ENCODE measurements at regions not wholly inside any gene's neighbourhood (a gene's known extent, or its start where the extent isn't known, plus 50 kb on each side); places are given as distances from the start of the nearest gene placed in this dataset.
A peak's percentile ranks its signal among the peaks of the same experiment; 100 is the strongest.

- Histone ChIP-seq H3K27ac (no peak overlapping the region), H3K36me3 (no peaks in the 10 kb centered on the region), H3K4me3 (ENCODE audit: low read depth, low read length) (no peak overlapping the region), H3K9me3 (ENCODE audit: severe bottlenecking) (no peaks in the 10 kb centered on the region), H3K27me3 (ENCODE audit: insufficient read depth, low read depth, severe bottlenecking) (no peaks in the 10 kb centered on the region)
- peak; percentile 92 for DNase-seq
- peak; percentile 96 for TF ChIP-seq CTCF (IDR thresholded peaks at IDR 0.05; ENCODE audit: low read depth, low read length)
These were observed 171.9 kb downstream of the SHANK2 start for GRCh38 chr11:71080239-71081097.

DNA sequence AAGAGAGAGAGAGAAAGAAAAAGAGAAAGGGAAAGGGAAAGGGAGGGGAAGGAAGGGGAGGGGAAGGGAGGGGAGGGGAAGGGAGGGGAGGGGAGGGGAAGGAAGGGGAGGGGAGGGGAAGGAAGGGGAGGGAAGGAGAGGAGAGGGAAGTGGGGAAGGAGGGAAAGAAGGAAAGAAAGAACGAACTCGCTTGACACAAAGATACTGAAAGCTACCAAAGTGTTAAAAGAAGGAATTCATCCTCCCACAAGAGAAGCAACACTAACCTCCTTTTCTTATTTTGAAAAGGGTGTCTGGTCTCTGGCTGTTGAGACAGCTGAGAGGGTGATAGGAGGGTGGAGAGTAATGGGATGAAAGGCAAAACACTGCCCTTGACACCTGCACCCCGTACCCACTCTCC, 172.6 kb downstream of the SHANK2 start:
- Histone ChIP-seq H3K9me3 (ENCODE audit: severe bottlenecking) (no peaks in the 10 kb centered on the region), H3K27ac (no peak overlapping the region), H3K27me3 (ENCODE audit: insufficient read depth, low read depth, severe bottlenecking) (no peaks in the 10 kb centered on the region), H3K4me3 (ENCODE audit: low read depth, low read length) (no peak overlapping the region), H3K36me3 (no peaks in the 10 kb centered on the region)
- DNase-seq: no peak
- TF ChIP-seq CTCF (IDR thresholded peaks at IDR 0.05; ENCODE audit: low read depth, low read length): no peak

GRCh38 chr11:71078482-71078881, 173.9 kb downstream of the SHANK2 start:
- Histone ChIP-seq H3K9me3 (ENCODE audit: severe bottlenecking) (no peaks in the 10 kb centered on the region), H3K27ac (no peak overlapping the region), H3K4me3 (ENCODE audit: low read depth, low read length) (no peak overlapping the region), H3K36me3 (no peaks in the 10 kb centered on the region), H3K27me3 (ENCODE audit: insufficient read depth, low read depth, severe bottlenecking) (no peaks in the 10 kb centered on the region)
- no peak for TF ChIP-seq CTCF (IDR thresholded peaks at IDR 0.05; ENCODE audit: low read depth, low read length)
- DNase-seq: no peak

DNA sequence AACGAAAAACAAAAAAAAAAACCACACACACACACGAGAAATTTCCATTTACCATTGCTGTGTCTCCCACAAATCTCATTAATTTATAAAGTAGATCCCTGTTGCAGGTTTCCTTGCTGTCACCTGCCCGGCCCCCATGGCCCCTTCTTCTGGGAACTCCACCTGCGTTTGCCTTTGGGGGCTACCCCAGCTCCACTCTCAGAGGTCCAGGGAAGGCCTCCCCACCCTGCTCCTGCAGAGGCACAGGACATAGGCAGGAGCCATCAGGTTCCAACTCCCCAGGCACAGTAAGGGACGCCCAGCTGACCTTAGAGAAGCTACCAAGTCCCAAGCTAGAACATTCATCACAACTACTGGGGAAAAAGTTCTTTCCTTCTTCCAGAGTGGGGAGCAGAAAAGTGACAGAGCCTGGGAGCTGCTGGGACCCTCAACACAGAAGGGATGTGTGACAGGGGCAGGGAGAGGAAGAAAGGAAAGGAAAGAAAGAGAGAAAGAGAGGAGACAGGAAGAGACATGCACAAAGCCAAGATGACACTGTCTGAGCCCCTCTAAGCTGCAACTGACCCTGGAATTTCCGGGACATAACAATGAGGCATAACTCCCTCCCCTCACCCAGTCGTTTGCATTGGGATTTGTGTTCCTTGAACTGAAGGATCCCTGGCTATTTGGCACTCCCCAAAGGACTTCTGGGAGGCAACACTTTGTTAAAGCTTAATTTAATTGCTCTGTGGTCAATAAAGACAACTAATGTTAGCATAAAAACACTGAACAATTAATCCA, 175.7 kb downstream of the SHANK2 start:
- Histone ChIP-seq H3K27me3 (ENCODE audit: insufficient read depth, low read depth, severe bottlenecking) (no peaks in the 10 kb centered on the region), H3K36me3 (no peaks in the 10 kb centered on the region), H3K27ac (no peak overlapping the region), H3K4me3 (ENCODE audit: low read depth, low read length) (no peak overlapping the region), H3K9me3 (ENCODE audit: severe bottlenecking) (no peaks in the 10 kb centered on the region)
- DNase-seq: peak; percentile 11
- no peak for TF ChIP-seq CTCF (IDR thresholded peaks at IDR 0.05; ENCODE audit: low read depth, low read length)

DNA sequence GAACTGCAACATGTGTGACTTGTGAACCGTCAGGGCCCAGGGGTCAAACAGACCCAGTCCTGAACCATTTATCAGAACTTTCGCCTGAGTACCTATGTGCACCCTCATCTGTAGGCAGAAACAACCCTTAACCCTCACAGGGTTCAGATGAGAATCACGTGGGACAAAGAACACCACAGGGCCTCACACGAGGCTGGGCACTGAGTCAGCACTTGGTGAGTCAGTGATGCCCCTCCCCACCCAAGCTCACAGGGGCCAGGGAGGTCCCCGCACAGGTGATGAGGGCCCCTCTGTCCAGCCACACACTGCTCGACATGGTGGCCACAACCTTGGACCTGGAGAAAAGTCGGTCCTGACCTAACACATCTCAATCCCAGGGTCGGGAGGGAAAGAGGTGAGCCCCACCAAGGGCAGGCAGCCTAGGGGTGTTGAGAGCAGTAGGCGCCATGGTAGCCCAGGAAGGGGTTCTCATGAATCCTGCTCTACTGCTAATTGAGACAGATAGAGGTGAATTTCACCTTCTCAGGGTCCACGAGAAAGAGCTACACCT, 176.4 kb downstream of the SHANK2 start:
- TF ChIP-seq CTCF (IDR thresholded peaks at IDR 0.05; ENCODE audit: low read depth, low read length): no peak
- Histone ChIP-seq H3K9me3 (ENCODE audit: severe bottlenecking) (no peaks in the 10 kb centered on the region), H3K27ac (no peak overlapping the region), H3K27me3 (ENCODE audit: insufficient read depth, low read depth, severe bottlenecking) (no peaks in the 10 kb centered on the region), H3K36me3 (no peaks in the 10 kb centered on the region), H3K4me3 (ENCODE audit: low read depth, low read length) (no peak overlapping the region)
- DNase-seq: no peak
